ENCODE measurements at regions not wholly inside any gene's neighbourhood (a gene's known extent, or its start where the extent isn't known, plus 50 kb on each side); places are given as distances from the start of the nearest gene placed in this dataset.
A peak's percentile ranks its signal among the peaks of the same experiment; 100 is the strongest.
"Not testable (repeated sequence)": the region's sequence is repeated elsewhere in the genome, so short reads cannot be mapped to it uniquely, and the experiment has no call there.

DNA sequence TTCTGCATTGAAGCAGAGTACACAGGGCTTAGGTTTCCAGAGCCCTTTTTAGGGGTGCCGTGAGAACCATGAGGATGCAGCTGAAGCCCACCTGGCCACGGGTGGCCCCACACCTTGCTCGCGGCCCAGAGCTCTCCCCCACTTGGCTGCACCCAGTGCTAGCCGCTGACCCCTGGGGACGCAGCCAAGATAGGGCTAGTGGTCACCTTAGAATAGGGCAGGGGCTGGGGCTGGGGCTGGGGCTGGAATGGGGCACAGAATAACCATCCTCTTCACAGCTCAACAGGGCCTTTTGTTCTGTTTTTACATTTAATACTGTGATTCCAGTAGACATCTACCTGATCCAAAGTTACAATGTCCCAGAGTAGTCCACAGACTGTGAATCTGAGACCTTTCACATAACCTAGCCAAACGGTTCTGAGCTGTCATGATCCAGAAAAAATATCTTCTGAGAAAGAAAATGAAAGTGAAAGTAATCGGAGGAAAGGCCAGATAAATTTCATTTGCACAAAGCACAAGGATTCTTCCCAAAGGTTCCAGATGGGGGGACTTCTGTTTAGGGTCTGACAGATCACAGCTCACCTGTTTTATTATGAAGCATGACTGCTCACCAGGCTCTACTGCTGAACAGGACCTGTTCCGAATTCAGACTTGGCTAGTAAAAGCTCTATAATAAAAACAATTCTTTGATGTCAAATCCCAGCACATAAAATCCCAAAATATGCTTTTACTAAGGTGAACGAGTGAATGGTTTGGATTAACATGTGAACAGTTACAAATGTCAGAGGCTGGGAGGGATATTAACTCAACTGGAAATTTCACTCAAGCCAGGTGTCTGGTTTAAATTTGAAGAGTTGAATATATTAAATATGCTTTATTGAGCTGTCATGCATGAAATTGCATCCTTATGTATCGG lies 401.9 kb downstream of the THBS2 start:
- peak; percentile 19 for DNase-seq (ENCODE audit: low spot score)

DNA sequence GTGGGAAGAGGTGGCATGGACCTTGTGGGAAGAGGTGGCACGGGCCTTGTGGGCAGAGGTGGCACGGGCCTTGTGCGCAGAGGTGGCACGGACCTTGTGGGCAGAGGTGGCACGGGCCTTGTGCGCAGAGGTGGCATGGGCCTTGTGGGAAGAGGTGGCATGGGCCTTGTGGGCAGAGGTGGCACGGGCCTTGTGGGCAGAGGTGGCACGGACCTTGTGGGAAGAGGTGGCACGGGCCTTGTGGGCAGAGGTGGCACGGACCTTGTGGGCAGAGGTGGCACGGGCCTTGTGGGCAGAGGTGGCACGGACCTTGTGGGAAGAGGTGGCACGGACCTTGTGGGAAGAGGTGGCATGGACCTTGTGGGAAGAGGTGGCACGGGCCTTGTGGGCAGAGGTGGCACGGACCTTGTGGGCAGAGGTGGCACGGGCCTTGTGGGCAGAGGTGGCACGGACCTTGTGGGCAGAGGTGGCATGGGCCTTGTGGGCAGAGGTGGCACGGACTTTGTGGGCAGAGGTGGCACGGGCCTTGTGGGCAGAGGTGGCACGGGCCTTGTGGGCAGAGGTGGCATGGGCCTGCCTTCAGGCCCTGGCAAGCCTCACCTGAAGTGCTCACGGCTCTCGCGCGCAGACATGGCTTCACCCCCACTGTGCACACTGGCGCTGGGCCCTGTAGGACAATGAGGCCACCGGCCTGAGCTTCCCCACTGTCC lies 403.5 kb downstream of the THBS2 start:
- DNase-seq (ENCODE audit: low spot score): not testable (repeated sequence)

DNA sequence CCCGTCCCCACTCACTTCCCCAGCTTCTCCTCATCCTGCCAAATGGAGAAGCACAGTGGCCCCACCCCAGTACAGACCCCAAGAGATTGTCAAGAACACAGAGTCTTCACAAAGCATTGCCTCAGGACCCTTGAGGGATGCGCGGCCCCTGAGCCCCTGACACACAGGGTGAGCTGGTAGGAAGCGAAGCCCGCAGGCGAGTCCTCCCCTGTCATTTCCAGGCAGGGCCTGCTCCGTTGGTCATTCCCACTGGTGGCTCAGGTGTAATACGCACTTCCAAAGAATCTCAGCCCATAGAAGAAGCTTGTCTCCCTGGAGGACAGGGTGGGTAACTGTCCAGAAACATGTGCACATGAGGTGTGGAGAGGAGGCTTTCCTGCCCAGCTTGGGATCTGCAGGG lies 404.2 kb downstream of the THBS2 start:
- DNase-seq (ENCODE audit: low spot score): no peak

DNA sequence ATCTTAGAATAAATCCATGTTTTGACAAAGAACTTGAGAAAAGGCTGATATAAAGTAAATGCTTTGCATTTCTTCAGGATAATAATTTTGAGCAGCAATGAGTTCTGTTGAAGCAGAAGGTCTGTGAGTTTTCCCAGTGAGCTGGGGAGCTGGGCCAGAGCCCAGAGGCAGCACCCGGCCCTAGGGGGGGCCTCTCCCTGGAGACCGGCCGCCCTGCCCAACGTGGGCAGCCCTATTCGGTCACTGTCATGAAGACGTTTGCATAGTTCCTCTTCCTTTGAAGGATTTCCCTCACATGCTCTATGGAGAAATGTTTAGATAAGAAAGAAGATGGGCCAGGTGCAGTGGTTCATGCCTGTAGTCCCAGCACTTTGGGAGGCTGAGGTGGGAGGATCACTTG lies 404.8 kb downstream of the THBS2 start:
- DNase-seq (ENCODE audit: low spot score): no peak

DNA sequence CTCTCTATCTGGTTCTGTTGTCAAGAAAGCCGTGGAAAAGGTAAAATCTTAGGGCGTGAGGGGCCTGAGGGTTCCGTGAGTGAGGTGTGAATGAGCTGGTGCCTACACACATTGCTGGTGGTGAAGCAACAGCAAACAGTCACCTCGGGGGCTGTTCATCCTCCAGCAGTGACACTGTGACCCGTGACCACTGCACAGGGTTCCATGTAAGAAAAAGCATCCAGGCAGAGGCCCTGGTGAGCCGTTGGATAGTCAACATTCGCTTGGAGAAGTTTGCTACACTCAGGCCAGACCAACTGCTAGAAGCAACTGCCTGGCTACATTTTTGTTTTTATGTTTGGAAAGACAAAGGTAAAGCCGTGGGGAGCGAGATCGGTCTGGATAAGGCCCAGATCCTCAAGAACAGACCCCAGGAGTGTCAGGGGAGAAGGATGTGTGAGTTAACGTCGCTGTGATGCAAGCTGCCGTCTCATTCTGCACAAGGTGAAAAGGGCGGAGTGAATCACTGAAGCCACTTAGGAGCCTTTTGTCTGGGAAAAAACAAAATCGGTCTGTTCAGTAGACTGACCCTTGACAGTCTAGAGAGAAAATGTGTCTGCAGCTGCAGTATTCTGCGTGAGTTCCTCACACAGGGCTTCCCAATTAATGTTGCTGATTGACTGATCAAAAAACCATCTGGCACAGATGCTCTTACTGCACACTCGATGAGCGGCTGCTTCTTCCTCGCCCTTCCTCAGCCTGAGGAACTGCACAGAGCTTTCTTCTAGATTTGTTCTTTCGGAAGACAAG lies 404.0 kb downstream of the SMOC2 start:
- DNase-seq (ENCODE audit: low spot score): no peak

DNA sequence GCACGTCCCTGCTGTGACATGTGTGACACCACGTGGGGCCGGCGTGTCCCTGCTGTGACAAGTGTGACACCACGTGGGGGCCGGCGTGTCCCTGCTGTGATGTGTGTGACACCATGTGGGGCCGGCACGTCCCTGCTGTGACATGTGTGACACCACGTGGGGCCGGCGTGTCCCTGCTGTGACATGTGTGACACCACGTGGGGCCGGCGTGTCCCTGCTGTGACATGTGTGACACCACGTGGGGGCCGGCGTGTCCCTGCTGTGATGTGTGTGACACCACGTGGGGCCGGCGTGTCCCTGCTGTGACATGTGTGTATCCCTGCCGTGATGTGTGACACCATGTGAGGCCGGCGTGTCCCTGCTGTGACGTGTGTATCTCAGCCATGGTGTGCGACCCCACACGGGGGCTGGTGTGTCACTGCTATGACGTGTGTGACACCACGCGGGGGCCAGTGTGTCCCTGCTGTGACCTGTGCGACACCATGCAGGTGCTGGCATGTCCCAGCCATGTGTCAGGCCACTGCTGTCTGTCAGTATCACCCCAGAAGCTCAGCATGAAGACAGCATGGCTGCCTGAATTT lies 401.7 kb downstream of the SMOC2 start:
- DNase-seq (ENCODE audit: low spot score): not testable (repeated sequence)

DNA sequence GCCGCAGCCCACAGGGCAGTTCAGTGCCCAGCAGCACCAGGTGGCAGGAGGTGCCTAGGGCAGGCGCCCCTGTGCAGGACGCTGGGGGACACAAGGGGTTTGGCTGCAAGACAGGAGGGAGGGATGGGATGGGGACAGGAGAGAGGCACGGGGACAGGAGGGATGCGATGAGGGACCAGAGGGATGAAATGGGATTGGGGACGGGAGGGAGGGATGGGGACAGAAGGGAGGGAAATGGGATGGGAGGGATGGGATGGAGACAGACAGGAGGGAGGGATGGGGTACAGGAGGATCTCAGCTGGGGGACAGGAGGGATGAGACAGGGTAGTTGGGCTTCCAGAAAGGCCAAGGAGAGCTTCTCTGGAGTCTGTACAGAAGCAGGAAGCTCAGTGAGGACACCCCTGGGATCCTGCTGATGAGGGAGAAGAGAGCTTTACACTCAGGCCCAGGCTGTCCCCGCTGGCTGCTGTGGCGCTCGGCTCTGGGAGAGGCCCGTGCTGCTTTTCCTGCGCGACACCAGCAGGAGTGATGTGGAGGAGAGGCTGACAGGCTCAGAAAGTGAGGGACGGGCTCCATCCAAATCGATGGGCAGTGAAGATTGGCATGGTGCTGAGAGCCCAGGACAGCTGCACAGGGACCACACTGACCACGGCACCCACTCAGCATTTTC lies 400.8 kb downstream of the SMOC2 start:
- no peak for DNase-seq (ENCODE audit: low spot score)

DNA sequence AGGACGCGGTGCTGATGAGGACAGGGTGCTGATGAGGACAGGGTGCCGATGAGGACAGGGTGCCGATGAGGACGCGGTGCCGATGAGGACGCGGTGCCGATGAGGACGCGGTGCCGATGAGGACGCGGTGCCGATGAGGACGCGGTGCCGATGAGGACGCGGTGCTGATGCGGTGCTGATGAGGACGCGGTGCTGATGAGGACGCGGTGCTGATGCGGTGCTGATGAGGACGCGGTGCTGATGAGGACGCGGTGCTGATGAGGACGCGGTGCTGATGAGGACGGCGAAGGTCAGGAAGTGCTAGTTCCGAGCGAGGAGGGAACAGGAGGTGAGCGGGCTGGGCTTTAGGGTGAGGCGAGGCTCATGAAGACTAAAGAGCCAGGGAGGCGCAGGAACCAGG lies 399.9 kb downstream of the SMOC2 start:
- DNase-seq (ENCODE audit: low spot score): not testable (repeated sequence)

DNA sequence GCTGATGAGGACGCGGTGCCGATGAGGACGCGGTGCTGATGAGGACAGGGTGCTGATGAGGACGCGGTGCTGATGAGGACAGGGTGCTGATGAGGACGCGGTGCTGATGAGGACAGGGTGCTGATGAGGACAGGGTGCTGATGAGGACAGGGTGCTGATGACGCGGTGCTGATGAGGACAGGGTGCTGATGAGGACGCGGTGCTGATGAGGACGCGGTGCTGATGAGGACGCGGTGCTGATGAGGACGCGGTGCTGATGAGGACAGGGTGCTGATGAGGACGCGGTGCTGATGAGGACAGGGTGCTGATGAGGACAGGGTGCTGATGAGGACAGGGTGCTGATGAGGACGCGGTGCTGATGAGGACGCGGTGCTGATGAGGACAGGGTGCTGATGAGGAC lies 399.3 kb downstream of the SMOC2 start:
- DNase-seq (ENCODE audit: low spot score): not testable (repeated sequence)

DNA sequence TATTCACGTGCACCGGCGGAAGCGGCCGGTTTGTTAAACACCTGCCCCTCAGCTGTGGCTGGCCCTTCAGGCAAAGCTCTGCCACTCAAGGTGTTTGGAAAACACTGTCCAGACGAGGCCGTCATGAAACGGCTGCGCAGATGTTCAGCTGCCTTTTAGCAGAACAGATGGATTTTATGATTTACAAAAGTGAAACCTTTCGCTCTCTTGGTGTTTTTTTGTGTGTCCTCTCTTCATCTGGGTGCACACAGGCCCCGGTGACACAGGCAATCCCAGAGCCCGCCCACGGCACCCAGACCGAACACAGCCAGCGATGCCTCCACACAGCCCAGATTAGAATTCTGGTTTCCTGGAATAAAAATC lies 397.0 kb downstream of the SMOC2 start:
- no peak for DNase-seq (ENCODE audit: low spot score)

DNA sequence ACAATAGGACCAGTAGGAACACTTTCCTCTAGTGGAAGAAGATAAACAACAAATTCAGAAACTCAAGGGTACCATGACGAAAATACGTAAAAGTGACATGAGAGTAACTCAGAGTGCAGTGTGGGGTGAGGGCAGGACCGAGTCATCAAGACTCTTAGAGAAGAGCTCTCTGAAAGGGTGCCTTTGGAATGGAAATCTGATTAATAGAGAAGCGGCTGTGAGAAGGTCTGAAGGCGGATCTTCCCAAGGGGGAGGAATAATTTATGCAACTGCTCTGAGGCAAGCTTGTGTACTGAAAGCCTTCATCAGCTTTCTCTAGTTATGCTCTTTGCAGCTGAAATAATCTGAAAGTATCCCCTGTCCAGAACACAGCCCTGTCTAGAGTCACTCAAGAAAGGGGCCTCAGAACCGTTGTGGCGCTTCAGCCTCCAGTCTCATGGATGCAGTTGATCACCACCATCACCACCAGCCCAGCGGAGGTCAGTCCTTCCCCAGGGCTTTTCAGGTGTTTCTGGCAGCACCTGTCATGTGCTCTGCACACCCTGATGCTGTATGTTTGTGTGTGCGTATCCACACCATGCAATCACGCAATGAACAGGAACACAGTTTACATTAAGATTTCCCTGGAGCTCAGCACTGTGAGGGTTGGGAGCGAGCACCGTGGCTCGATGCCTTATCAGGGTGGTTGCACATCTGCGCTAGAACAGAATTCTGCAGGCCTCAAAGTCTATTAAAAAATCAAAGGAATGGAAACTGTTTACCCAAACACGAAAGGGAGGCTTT lies 396.5 kb downstream of the SMOC2 start:
- DNase-seq (ENCODE audit: low spot score): no peak

DNA sequence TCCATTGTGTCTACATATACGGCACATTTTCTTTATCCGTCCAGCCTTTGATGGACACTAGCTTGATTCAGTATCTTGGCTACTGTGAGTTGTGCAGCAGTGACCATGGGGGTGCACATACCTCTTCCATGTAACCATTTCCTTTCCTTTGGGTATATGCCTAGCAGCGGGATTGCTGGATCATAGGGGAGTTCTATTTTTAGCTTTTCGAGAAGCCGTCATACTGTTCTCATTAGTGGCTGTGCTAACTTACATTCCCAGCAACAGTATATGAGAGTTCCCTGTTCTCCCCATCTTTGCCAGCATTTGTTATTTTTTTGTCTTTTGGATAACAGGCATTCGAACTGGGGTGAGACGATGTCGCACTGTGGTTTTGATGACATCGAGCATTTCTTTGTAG lies 395.0 kb downstream of the SMOC2 start:
- no peak for DNase-seq (ENCODE audit: low spot score)

DNA sequence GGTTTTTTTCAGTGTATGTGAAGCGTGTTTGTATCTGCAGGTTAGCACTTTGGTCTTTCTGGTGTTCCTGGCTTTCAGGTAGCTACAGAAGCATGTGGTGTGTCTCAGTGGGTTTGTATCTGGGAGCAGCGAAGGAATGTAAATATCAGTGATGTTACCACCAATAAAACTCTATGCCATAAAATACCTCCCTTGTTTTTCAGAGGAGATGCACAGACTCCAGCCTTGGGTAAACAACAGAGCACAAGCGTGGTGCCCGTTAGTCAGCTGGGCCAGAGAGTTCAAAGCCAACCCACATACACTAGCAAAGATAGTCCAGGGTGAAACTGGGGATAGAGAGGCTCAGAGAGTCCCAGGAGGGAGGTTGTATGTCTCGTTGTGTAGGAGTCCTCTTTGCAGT lies 393.8 kb downstream of the SMOC2 start:
- no peak for DNase-seq (ENCODE audit: low spot score)

DNA sequence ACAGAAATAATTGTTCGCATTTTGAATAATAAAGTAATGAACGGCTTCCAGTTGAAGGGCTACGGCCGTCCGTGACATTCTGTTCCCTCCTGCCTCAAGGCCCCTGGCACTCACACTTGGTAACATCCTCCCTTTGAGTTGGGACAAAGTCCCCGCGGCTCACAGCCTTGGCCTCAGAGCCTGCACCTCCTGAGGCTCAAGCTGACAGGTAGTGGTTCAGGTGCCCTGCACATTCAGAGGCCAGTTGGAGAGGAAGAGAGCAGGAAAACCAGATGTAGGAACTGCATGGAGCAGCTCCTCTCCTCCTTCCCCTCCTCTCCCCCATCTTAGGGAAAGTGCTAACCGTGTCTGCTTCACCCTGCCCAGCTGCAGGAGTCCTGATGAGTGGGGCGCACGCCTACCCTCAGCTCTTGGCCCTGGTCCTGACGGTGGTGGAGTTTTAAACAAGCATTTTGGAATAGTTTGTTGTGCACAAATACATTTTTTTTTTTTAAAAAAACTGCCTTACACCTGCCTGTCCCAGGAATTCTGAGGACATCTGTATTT lies 393.1 kb downstream of the SMOC2 start:
- no peak for DNase-seq (ENCODE audit: low spot score)

DNA sequence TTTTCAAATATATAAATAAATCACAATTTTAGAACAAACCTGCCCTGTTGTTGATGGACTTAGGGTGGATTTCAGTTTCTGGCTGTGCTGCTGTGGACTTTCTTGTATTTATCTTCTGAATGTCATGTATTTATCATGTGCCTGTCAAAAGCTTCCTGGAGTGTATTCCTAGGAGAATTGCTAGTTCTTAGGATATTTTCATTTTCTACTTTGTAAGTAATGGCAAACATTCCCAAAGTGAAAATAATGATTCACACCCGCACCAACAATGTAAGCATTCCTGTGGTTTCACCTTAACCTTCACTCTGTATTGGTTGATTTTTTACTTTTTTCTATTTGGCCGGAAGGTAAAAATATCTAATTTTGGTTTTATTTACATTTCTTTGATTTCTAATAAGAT lies 387.8 kb downstream of the SMOC2 start:
- no peak for DNase-seq (ENCODE audit: low spot score)

DNA sequence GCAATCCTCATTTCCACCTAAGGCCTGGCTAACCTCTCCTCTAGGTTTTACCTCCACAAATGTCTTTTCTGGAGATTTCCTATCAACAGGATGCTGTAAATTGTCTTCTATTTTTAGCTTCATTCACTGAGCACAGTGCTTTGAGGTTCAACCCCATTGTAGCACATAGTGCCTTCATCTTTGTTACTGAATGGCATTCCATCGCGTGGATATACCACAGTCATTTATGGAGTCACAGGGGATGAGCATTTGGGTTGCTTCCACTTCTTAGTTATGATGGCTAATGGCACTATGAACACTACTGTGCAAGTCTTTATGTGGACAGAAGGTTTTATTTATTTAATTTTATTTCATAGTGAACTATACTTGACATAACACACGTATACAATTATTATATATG lies 387.1 kb downstream of the SMOC2 start:
- no peak for DNase-seq (ENCODE audit: low spot score)

DNA sequence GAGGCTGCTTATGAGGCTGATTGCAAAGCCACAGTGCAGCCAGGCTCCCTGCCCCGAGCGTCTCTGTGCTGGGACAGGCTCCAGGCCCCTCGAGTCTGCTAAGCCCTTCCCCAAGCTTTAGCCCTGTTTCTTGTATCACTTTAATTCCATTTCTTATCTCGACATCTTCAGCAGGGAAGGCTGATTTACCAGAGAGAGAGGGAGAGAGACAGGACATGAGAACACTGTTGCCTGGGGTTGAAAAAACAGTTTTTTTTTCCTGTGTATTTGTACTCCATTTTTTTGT lies 386.5 kb downstream of the SMOC2 start:
- DNase-seq (ENCODE audit: low spot score): no peak

DNA sequence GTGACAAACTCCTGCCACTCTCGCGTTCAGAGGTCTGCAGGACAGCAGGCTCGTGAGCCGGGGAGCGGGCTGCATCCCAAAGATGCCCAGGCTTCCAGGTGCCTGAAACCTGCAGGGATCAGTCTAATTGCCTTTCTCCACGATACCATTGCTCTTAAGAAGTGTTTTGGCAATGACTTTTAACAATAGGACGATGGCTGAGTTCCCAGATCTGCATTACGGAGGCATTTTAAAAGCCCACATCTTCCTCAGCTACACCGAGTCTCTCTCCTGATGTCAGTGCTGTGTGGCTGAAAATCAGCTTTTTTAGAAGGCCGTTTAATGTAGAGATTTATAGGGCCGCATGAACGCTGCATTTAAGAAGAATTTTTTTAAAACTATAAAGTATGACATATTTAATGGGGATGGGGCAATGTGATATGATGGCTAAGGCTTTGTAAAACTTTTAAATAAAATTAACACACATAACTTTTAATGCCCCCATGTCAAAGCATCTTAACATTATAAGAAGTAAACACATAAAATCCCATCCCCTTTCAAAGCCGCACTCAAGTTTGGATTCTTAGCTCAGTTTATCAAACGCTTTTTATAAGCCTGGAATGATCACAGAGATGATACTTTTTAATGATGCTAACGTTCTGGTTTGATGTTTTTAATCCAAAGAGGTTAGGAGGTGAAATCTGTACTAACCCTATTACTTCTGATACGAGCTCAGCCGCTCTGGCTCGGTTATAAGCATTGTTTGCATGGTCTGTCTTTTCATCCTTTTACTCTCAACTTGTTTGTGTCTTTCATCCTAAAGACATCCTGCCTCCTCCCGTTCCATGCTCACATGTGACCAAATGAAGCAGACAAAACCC lies 386.0 kb downstream of the SMOC2 start:
- DNase-seq (ENCODE audit: low spot score): no peak

DNA sequence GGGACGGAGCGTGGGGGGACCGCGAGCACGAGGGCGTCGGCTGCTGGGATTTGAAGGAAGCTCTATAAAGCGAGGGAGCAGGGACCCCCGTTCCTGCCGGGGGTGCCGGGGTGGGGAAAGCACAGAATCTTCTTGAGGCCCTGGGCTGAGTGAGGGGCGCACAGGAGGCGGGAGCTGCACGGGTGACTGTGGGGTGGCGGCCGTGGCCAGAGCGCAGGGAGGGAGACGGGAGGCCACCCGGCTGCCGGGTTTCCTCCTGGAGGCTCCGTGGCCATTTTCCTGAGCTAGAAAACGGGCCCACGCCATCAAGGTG lies 385.1 kb downstream of the SMOC2 start:
- no peak for DNase-seq (ENCODE audit: low spot score)

Data from globus pallidus (tissue), 1 donor.